ENCODE measurements at regions not wholly inside any gene's neighbourhood (a gene's known extent, or its start where the extent isn't known, plus 50 kb on each side); places are given as distances from the start of the nearest gene placed in this dataset.

DNA sequence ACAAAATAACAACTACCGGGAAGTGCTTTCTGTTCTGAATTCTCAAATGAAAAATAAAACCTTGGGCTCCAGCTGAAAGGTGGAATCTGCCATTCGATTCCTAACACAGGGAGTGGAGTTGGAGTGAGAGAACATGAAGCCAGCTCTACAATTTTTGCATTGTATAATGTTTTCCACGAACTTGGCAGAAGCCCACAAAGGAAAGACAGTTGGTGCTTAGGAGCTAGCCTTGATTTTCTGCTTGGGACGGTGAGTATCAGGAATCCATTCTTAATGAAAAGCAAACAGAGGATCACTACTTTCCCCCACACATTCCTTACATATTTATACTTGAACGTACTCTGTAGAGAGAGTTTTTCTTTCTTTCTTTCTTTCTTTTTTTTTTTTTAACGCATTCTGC, 74.2 kb upstream of the FBXL7 start:
- H3K4me3 ChIP-seq (ENCODE audit: low read length in 2 of 2): no peak overlapping the region
- H3K36me3 Mint-ChIP-seq: no peaks in the 10 kb centered on the region
- H3K27me3 Mint-ChIP-seq: no peaks in the 10 kb centered on the region
- H3K4me1 Mint-ChIP-seq: no peaks in the 10 kb centered on the region
- no peak overlapping the region for H3K27ac ChIP-seq (ENCODE audit: low read depth, low read length)
- ChIA-PET CTCF (ENCODE audit: partially characterized antibody) (no interaction called here), POLR2A (ENCODE audit: partially characterized antibody) (no interaction called here)
- no peaks in the 10 kb centered on the region for H3K36me3 ChIP-seq (ENCODE audit: insufficient read depth, low read length)
- H3K9me3 Mint-ChIP-seq: peaks cover 0 to 5% (median 2%) of the 10 kb centered on the region in 8 donors
- no peak overlapping the region for H3K4me3 Mint-ChIP-seq
- no peaks in the 10 kb centered on the region for H3K9me3 ChIP-seq (ENCODE audit: control insufficient read depth in 1 of 2, low read length in 2 of 2)
- intact Hi-C loops (cut with micrococcal nuclease): no loop called here
- H3K27ac Mint-ChIP-seq: no peak overlapping the region
- H3K4me1 ChIP-seq (ENCODE audit: insufficient read depth, low read length): no peaks in the 10 kb centered on the region
- no peaks in the 10 kb centered on the region for H3K27me3 ChIP-seq (ENCODE audit: insufficient read depth, low read length)
- DNase-seq: no peak

DNA sequence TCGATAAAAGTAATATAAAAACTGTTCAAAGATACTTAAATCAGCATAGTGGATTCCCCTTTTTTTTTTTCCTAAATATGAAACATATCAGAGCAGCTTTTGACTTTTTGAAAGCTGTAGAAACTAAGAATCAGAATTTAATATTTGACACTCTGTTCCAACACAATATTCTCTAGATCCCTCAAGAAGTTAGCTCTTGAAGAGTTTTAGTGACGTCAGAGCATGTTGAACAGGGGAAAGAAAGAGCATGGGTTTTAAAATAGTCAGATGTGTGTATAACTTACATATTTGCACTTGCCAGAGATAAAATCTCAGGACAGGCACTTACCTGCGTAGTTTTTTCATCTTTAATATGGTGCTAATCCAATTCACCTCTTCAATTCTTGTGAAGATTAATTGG, 75.2 kb upstream of the FBXL7 start:
- no peak for DNase-seq
- CTCF ChIA-PET (ENCODE audit: partially characterized antibody): no interaction called here
- POLR2A ChIA-PET (ENCODE audit: partially characterized antibody): no interaction called here
- Mint-ChIP-seq H3K27me3 (no peaks in the 10 kb centered on the region), H3K9me3 (peaks cover 0 to 3% (median 0%) of the 10 kb centered on the region in 8 donors), H3K4me1 (no peaks in the 10 kb centered on the region), H3K36me3 (no peaks in the 10 kb centered on the region), H3K27ac (no peak overlapping the region), H3K4me3 (no peak overlapping the region)
- H3K36me3 ChIP-seq (ENCODE audit: insufficient read depth, low read length): no peaks in the 10 kb centered on the region
- intact Hi-C loops (cut with micrococcal nuclease): no loop called here
- H3K27me3 ChIP-seq (ENCODE audit: insufficient read depth, low read length): no peaks in the 10 kb centered on the region
- H3K4me1 ChIP-seq (ENCODE audit: insufficient read depth, low read length): no peaks in the 10 kb centered on the region
- no peak overlapping the region for H3K27ac ChIP-seq (ENCODE audit: low read depth, low read length)
- H3K9me3 ChIP-seq (ENCODE audit: control insufficient read depth in 1 of 2, low read length in 2 of 2): no peaks in the 10 kb centered on the region
- no peak overlapping the region for H3K4me3 ChIP-seq (ENCODE audit: low read length in 2 of 2)

DNA sequence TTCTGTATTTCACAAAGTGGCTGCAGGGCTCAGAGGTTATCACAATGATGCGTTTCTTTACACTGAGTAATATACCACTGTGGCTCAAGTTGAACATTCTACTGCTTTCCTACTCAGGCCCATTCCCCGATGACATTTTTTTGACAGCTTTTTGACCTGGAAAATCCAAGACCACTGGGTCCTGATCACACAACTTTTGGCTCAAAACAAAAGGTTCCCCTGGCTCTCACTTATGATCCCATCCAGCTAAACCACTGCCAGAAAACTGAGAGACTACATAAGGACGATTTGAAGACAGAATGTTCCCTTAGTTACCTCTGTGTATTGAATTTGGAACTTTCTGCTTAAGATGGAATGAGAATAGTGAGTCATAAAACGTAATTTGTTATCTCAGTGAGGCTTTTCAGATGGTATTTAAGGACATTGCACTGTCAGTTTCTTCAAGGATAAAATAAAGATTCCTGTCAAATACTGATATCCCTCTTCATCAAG, 78.0 kb upstream of the FBXL7 start:
- peaks cover 0 to 7% (median 0%) of the 10 kb centered on the region in 8 donors for H3K9me3 Mint-ChIP-seq
- ChIA-PET CTCF (ENCODE audit: partially characterized antibody) (no interaction called here), POLR2A (ENCODE audit: partially characterized antibody) (no interaction called here)
- Histone ChIP-seq H3K4me1 (ENCODE audit: insufficient read depth, low read length) (no peaks in the 10 kb centered on the region), H3K9me3 (ENCODE audit: control insufficient read depth in 1 of 2, low read length in 2 of 2) (no peaks in the 10 kb centered on the region), H3K4me3 (ENCODE audit: low read length in 2 of 2) (no peak overlapping the region), H3K36me3 (ENCODE audit: insufficient read depth, low read length) (no peaks in the 10 kb centered on the region), H3K27ac (ENCODE audit: low read depth, low read length) (no peak overlapping the region), H3K27me3 (ENCODE audit: insufficient read depth, low read length) (no peaks in the 10 kb centered on the region)
- intact Hi-C loops (cut with micrococcal nuclease): no loop called here
- no peak overlapping the region for H3K4me3 Mint-ChIP-seq
- no peaks in the 10 kb centered on the region for H3K27me3 Mint-ChIP-seq
- H3K27ac Mint-ChIP-seq: peak overlapping the region in 1 of 7 donors; percentile 25
- no peaks in the 10 kb centered on the region for H3K4me1 Mint-ChIP-seq
- no peaks in the 10 kb centered on the region for H3K36me3 Mint-ChIP-seq
- DNase-seq: no peak

DNA sequence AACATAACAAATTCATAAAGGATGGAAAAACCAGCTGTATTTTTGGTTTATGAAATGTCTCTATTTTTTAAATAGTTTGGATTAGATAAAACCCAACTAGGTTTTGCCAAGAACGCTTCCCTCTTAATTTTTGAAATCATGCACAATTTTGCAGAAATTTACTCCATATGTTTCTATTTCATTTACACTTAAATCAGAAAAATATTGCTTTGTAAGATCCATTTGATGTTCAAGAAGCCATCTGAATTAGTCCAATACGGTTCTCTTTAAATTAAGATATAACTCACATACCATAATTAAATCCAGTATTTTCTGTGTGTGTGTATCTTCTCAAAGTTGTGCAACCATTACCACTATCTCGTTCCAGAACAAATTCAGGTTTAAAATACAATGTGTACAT, 78.6 kb upstream of the FBXL7 start:
- no peaks in the 10 kb centered on the region for H3K27me3 Mint-ChIP-seq
- H3K4me3 ChIP-seq (ENCODE audit: low read length in 2 of 2): no peak overlapping the region
- no peak overlapping the region for H3K4me3 Mint-ChIP-seq
- CTCF ChIA-PET (ENCODE audit: partially characterized antibody): no interaction called here
- H3K9me3 ChIP-seq (ENCODE audit: control insufficient read depth in 1 of 2, low read length in 2 of 2): no peaks in the 10 kb centered on the region
- intact Hi-C loops (cut with micrococcal nuclease): no loop called here
- H3K4me1 ChIP-seq (ENCODE audit: insufficient read depth, low read length): no peaks in the 10 kb centered on the region
- no peaks in the 10 kb centered on the region for H3K27me3 ChIP-seq (ENCODE audit: insufficient read depth, low read length)
- H3K27ac ChIP-seq (ENCODE audit: low read depth, low read length): no peak overlapping the region
- peaks cover 0 to 7% (median 0%) of the 10 kb centered on the region in 8 donors for H3K9me3 Mint-ChIP-seq
- H3K36me3 ChIP-seq (ENCODE audit: insufficient read depth, low read length): no peaks in the 10 kb centered on the region
- POLR2A ChIA-PET (ENCODE audit: partially characterized antibody): no interaction called here
- H3K36me3 Mint-ChIP-seq: no peaks in the 10 kb centered on the region
- no peak for DNase-seq
- no peaks in the 10 kb centered on the region for H3K4me1 Mint-ChIP-seq
- H3K27ac Mint-ChIP-seq: no peak overlapping the region

DNA sequence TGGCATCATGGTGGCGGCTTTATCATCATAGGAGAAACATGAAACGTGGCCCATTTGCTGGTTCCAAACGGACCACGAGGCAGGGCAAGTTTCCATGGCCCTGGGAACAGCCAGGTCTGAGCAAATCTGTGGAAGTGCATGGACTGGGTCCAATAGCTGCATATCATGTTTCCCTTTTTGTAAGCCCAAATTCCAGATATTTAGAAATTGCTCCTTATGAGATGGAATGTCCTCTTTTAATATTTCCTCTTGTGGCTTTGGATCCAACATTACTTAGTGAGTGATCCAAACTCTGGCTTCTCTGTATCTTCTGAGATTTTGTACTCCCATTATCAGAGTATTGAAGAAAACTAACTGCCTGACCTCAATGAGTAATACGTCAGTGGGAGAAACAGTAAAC, 79.8 kb upstream of the FBXL7 start:
- Mint-ChIP-seq H3K36me3 (no peaks in the 10 kb centered on the region), H3K27ac (no peak overlapping the region), H3K4me3 (no peak overlapping the region), H3K9me3 (peaks cover 0 to 8% (median under 1%) of the 10 kb centered on the region in 8 donors), H3K27me3 (no peaks in the 10 kb centered on the region), H3K4me1 (no peaks in the 10 kb centered on the region)
- no peaks in the 10 kb centered on the region for H3K4me1 ChIP-seq (ENCODE audit: insufficient read depth, low read length)
- POLR2A ChIA-PET (ENCODE audit: partially characterized antibody): no interaction called here
- no peak overlapping the region for H3K27ac ChIP-seq (ENCODE audit: low read depth, low read length)
- no peaks in the 10 kb centered on the region for H3K9me3 ChIP-seq (ENCODE audit: control insufficient read depth in 1 of 2, low read length in 2 of 2)
- no peaks in the 10 kb centered on the region for H3K27me3 ChIP-seq (ENCODE audit: insufficient read depth, low read length)
- H3K4me3 ChIP-seq (ENCODE audit: low read length in 2 of 2): no peak overlapping the region
- DNase-seq: no peak
- CTCF ChIA-PET (ENCODE audit: partially characterized antibody): no interaction called here
- intact Hi-C loops (cut with micrococcal nuclease): no loop called here
- H3K36me3 ChIP-seq (ENCODE audit: insufficient read depth, low read length): no peaks in the 10 kb centered on the region

DNA sequence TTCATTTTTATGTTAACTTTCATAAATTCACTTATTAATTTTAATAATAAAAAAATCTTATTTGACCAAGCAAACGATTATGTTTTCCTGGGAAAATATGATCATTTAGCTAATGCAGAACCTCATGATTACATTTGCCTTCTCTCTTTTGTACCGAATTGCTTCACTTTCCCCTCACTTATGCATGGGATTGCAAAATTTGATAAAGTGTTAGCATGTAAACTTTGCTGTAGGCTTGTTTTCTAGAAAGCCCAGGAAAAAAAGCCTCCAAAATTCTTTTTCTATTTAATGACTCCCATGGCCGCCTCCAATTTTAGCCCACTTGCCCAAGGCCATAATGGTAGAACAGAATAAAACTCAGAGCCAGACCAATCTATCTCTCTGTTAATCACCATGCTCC, 82.8 kb upstream of the FBXL7 start:
- Histone ChIP-seq H3K4me1 (ENCODE audit: insufficient read depth, low read length) (no peaks in the 10 kb centered on the region), H3K36me3 (ENCODE audit: insufficient read depth, low read length) (no peaks in the 10 kb centered on the region), H3K4me3 (ENCODE audit: low read length in 2 of 2) (no peak overlapping the region), H3K9me3 (ENCODE audit: control insufficient read depth in 1 of 2, low read length in 2 of 2) (no peaks in the 10 kb centered on the region), H3K27me3 (ENCODE audit: insufficient read depth, low read length) (no peaks in the 10 kb centered on the region), H3K27ac (ENCODE audit: low read depth, low read length) (no peak overlapping the region)
- intact Hi-C loops (cut with micrococcal nuclease): no loop called here
- CTCF ChIA-PET (ENCODE audit: partially characterized antibody): no interaction called here
- POLR2A ChIA-PET (ENCODE audit: partially characterized antibody): no interaction called here
- no peaks in the 10 kb centered on the region for H3K36me3 Mint-ChIP-seq
- no peaks in the 10 kb centered on the region for H3K4me1 Mint-ChIP-seq
- H3K27me3 Mint-ChIP-seq: no peaks in the 10 kb centered on the region
- no peak overlapping the region for H3K4me3 Mint-ChIP-seq
- peaks cover 2 to 22% (median 9%) of the 10 kb centered on the region in 8 donors for H3K9me3 Mint-ChIP-seq
- no peak for DNase-seq
- no peak overlapping the region for H3K27ac Mint-ChIP-seq

DNA sequence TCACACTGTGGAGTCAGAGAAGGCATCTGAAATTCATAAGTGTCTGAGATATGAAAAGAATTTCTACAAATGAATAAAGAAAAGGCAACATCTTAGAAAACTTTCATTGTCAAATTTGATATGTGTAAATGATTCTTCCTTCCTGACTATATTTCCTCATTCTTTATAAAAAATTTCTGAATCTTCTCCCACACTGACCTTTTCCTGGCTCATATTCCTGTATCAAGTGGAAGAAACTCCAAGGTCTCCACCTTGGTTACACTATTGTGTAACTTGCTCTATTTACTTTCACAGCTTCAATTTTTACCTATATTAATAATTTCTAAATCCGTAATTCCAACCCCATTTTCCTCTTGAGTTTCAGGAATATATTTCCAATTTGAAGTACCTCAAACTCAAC, 93.5 kb upstream of the FBXL7 start:
- no peaks in the 10 kb centered on the region for H3K36me3 ChIP-seq (ENCODE audit: insufficient read depth, low read length)
- POLR2A ChIA-PET (ENCODE audit: partially characterized antibody): no interaction called here
- H3K4me3 ChIP-seq (ENCODE audit: low read length in 2 of 2): no peak overlapping the region
- no peak for DNase-seq
- CTCF ChIA-PET (ENCODE audit: partially characterized antibody): no interaction called here
- Mint-ChIP-seq H3K36me3 (no peaks in the 10 kb centered on the region), H3K27ac (no peak overlapping the region), H3K4me3 (no peak overlapping the region), H3K4me1 (no peaks in the 10 kb centered on the region), H3K9me3 (peaks cover 0 to 16% (median 6%) of the 10 kb centered on the region in 8 donors), H3K27me3 (no peaks in the 10 kb centered on the region)
- intact Hi-C loops (cut with micrococcal nuclease): no loop called here
- H3K4me1 ChIP-seq (ENCODE audit: insufficient read depth, low read length): no peaks in the 10 kb centered on the region
- H3K27me3 ChIP-seq (ENCODE audit: insufficient read depth, low read length): no peaks in the 10 kb centered on the region
- H3K27ac ChIP-seq (ENCODE audit: low read depth, low read length): no peak overlapping the region
- no peaks in the 10 kb centered on the region for H3K9me3 ChIP-seq (ENCODE audit: control insufficient read depth in 1 of 2, low read length in 2 of 2)

DNA sequence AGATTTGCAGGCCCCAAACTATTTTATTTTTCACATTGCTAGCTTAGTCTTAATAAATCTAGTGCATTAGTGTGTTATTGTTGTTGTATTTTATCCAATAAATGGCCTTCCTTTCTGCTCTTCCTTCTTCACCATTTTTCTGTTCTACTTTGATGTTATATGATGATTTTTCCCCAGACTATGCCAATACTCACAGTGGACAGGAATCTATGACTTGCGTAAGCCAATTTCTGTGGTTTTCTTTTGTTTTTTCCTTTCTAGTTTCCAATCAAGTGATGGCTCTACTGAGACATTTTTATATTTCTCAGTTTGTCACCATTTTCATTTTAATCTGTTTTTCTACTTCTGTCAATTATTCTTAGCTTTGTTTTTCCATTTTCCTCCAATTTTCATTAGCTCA, 106.8 kb upstream of the FBXL7 start:
- H3K9me3 ChIP-seq (ENCODE audit: control insufficient read depth in 1 of 2, low read length in 2 of 2): no peaks in the 10 kb centered on the region
- no peaks in the 10 kb centered on the region for H3K36me3 ChIP-seq (ENCODE audit: insufficient read depth, low read length)
- ChIA-PET POLR2A (ENCODE audit: partially characterized antibody) (no interaction called here), CTCF (ENCODE audit: partially characterized antibody) (no interaction called here)
- no peaks in the 10 kb centered on the region for H3K27me3 ChIP-seq (ENCODE audit: insufficient read depth, low read length)
- no peak overlapping the region for H3K27ac Mint-ChIP-seq
- no peak overlapping the region for H3K4me3 Mint-ChIP-seq
- H3K4me1 Mint-ChIP-seq: no peaks in the 10 kb centered on the region
- intact Hi-C loops (cut with micrococcal nuclease): no loop called here
- H3K9me3 Mint-ChIP-seq: peaks cover 0 to 4% (median 0%) of the 10 kb centered on the region in 8 donors
- no peaks in the 10 kb centered on the region for H3K27me3 Mint-ChIP-seq
- H3K4me3 ChIP-seq (ENCODE audit: low read length in 2 of 2): no peak overlapping the region
- H3K27ac ChIP-seq (ENCODE audit: low read depth, low read length): no peak overlapping the region
- H3K36me3 Mint-ChIP-seq: no peaks in the 10 kb centered on the region
- no peaks in the 10 kb centered on the region for H3K4me1 ChIP-seq (ENCODE audit: insufficient read depth, low read length)
- no peak for DNase-seq

Data from CD4-positive, alpha-beta memory T cell (primary cell).